Effector CD8-positive, alpha-beta T cell (primary cell): ENCODE measurements at regions not wholly inside any gene's neighbourhood (a gene's known extent, or its start where the extent isn't known, plus 50 kb on each side); places are given as distances from the start of the nearest gene placed in this dataset.

ENCODE experiments used
- DNase-seq: peaks from one replicate; lab custom pipeline; 2025; lab: John Stamatoyannopoulos, UW

GRCh38 chr3:101084404-101084803 lies 91.2 kb upstream of the ABI3BP start:
- no peak for DNase-seq

GRCh38 chr3:101081999-101082398 lies 88.8 kb upstream of the ABI3BP start:
- DNase-seq: no peak

GRCh38 chr3:101081446-101081845 lies 88.2 kb upstream of the ABI3BP start:
- no peak for DNase-seq

GRCh38 chr3:101077361-101078011 lies 84.3 kb upstream of the ABI3BP start:
- no peak for DNase-seq

GRCh38 chr3:101074518-101074917 lies 81.3 kb upstream of the ABI3BP start:
- DNase-seq: no peak

GRCh38 chr3:101072300-101072699 lies 79.1 kb upstream of the ABI3BP start:
- DNase-seq: no peak

GRCh38 chr3:101070799-101071121 lies 77.5 kb upstream of the ABI3BP start:
- DNase-seq: no peak

GRCh38 chr3:101069901-101070798 lies 76.9 kb upstream of the ABI3BP start:
- peak; percentile 2 for DNase-seq

GRCh38 chr3:101068876-101069606 lies 75.8 kb upstream of the ABI3BP start:
- no peak for DNase-seq

- no peak for DNase-seq
Observed at GRCh38 chr3:101066711-101067129, 73.5 kb upstream of the ABI3BP start.

- no peak for DNase-seq
Observed at GRCh38 chr3:101065962-101066361, 72.7 kb upstream of the ABI3BP start.

- no peak for DNase-seq
Observed at GRCh38 chr3:101063401-101063800, 70.2 kb upstream of the ABI3BP start.

GRCh38 chr3:101061312-101061711 lies 68.1 kb upstream of the ABI3BP start:
- DNase-seq: no peak

- DNase-seq: no peak
Observed at GRCh38 chr3:101050866-101051265, 57.6 kb upstream of the ABI3BP start.

GRCh38 chr3:101050046-101050445 lies 56.8 kb upstream of the ABI3BP start:
- DNase-seq: no peak

- no peak for DNase-seq
Observed at GRCh38 chr3:101049532-101049931, 56.3 kb upstream of the ABI3BP start.

- no peak for DNase-seq
Observed at GRCh38 chr3:101043687-101044078, 50.5 kb upstream of the ABI3BP start.

- no peak for DNase-seq
Observed at GRCh38 chr3:101042996-101043686, 49.9 kb upstream of the ABI3BP start.
